ENCODE measurements at regions not wholly inside any gene's neighbourhood (a gene's known extent, or its start where the extent isn't known, plus 50 kb on each side); places are given as distances from the start of the nearest gene placed in this dataset.

GRCh38 chr6:105688573-105688972, 285.7 kb upstream of the PREP start:
- TF ChIP-seq CTCF (IDR thresholded peaks at IDR 0.05; ENCODE audit: low read depth, low read length) (no peak), MYC (IDR thresholded peaks at IDR 0.05; ENCODE audit: low read depth, low read length) (no peak), POLR2A (IDR thresholded peaks at IDR 0.05; ENCODE audit: extremely low read depth, insufficient read length) (no peak), MAX (IDR thresholded peaks at IDR 0.05; ENCODE audit: low read depth, low read length) (no peak)
